H9 (cell line): ENCODE measurements at regions not wholly inside any gene's neighbourhood (a gene's known extent, or its start where the extent isn't known, plus 50 kb on each side); places are given as distances from the start of the nearest gene placed in this dataset.

Experiments used
- DNase-seq: peaks from one replicate; pipeline ENCODE4 v3.0.0-alpha.2; 2017
- H2AFZ ChIP-seq: one replicate; pipeline ENCODE4 v1.6.1; 2013; ENCODE audit warnings: mild to moderate bottlenecking, low read length, control low read depth, moderate library complexity
- H2AK5ac ChIP-seq: 2 replicates; pipeline ENCODE4 v1.6.1; 2013; ENCODE audit warnings: low read length, control low read depth, mixed read lengths; ENCODE audit not compliant: insufficient read length
- H2BK120ac ChIP-seq: one replicate; pipeline ENCODE4 v1.6.1; 2013; ENCODE audit warnings: low read depth, mild to moderate bottlenecking, low read length, control low read depth, inconsistent platforms; ENCODE audit not compliant: poor library complexity, severe bottlenecking
- H2BK12ac ChIP-seq: 2 replicates; pipeline ENCODE4 v1.6.1; 2013; ENCODE audit warnings: low read length, control low read depth, mixed read lengths, low read depth; ENCODE audit not compliant: insufficient read length
- H2BK15ac ChIP-seq: 2 replicates; pipeline ENCODE4 v1.6.1; 2013; ENCODE audit warnings: low read depth, low read length, control low read depth
- H2BK20ac ChIP-seq: one replicate; pipeline ENCODE4 v1.6.1; 2013; ENCODE audit warnings: low read depth, mild to moderate bottlenecking, low read length, control low read depth, inconsistent platforms; ENCODE audit not compliant: poor library complexity, severe bottlenecking
- H2BK5ac ChIP-seq: 2 replicates; pipeline ENCODE4 v1.6.1; 2013; ENCODE audit warnings: low read length, control low read depth, mixed read lengths; ENCODE audit not compliant: insufficient read length
- H3K14ac ChIP-seq: 2 replicates; pipeline ENCODE4 v1.6.1; 2013; ENCODE audit warnings: low read length, control low read depth; ENCODE audit not compliant: insufficient read depth
- H3K18ac ChIP-seq: 2 replicates; pipeline ENCODE4 v1.6.1; 2013; ENCODE audit warnings: low read depth, mild to moderate bottlenecking, mixed read lengths, low read length, control low read depth; ENCODE audit not compliant: insufficient read length
- H3K23ac ChIP-seq: 2 replicates; pipeline ENCODE4 v1.6.1; 2013; ENCODE audit warnings: low read length, control low read depth, mixed read lengths, low read depth; ENCODE audit not compliant: insufficient read length
- H3K23me2 ChIP-seq: 2 replicates; pipeline ENCODE4 v1.6.1; 2013; ENCODE audit warnings: low read depth, mild to moderate bottlenecking, mixed read lengths, low read length, control low read depth; ENCODE audit not compliant: insufficient read length, poor library complexity, severe bottlenecking
- H3K27ac ChIP-seq: 2 replicates; pipeline ENCODE4 v1.5.1; 2013; ENCODE audit warnings: low read length, control low read depth, mixed read lengths, low read depth; ENCODE audit not compliant: insufficient read length
- H3K27me3 ChIP-seq: 2 replicates; pipeline ENCODE4 v1.6.1; 2013; ENCODE audit warnings: low read length, control low read depth, inconsistent platforms; ENCODE audit not compliant: insufficient read depth
- H3K4ac ChIP-seq: 2 replicates; pipeline ENCODE4 v1.6.1; 2013; ENCODE audit warnings: low read depth, mild to moderate bottlenecking, control low read depth, inconsistent platforms, low read length, moderate library complexity
- H3K4me1 ChIP-seq: 2 replicates; pipeline ENCODE4 v1.6.1; 2013; ENCODE audit warnings: low read length, control low read depth, inconsistent platforms; ENCODE audit not compliant: insufficient read depth
- H3K4me2 ChIP-seq: 2 replicates; pipeline ENCODE4 v1.6.1; 2013; ENCODE audit warnings: low read length, control low read depth, mixed read lengths; ENCODE audit not compliant: insufficient read length, insufficient read depth
- H3K56ac ChIP-seq: 2 replicates; pipeline ENCODE4 v1.6.1; 2013; ENCODE audit warnings: low read depth, mild to moderate bottlenecking, mixed read lengths, low read length, control low read depth; ENCODE audit not compliant: insufficient read length
- H3K79me1 ChIP-seq: 2 replicates; pipeline ENCODE4 v1.6.1; 2013; ENCODE audit warnings: low read depth, mild to moderate bottlenecking, moderate library complexity, low read length, control low read depth, inconsistent platforms; ENCODE audit not compliant: insufficient read depth, poor library complexity, severe bottlenecking
- H3K79me2 ChIP-seq: 2 replicates; pipeline ENCODE4 v1.6.1; 2013; ENCODE audit warnings: low read length, control low read depth, inconsistent platforms; ENCODE audit not compliant: insufficient read depth
- H3K9ac ChIP-seq: 2 replicates; pipeline ENCODE4 v1.6.1; 2013; ENCODE audit warnings: low read length, control low read depth, mixed read lengths; ENCODE audit not compliant: insufficient read length; ENCODE audit errors: extremely low read depth
- H3K9me3 ChIP-seq: one replicate; pipeline ENCODE4 v1.6.1; 2013; ENCODE audit warnings: low read depth, low read length, inconsistent platforms; ENCODE audit not compliant: control insufficient read depth
- H3T11ph ChIP-seq: one replicate; pipeline ENCODE4 v1.6.1; 2013; ENCODE audit warnings: mild to moderate bottlenecking, low read length, control low read depth, inconsistent platforms
- H4K20me1 ChIP-seq: one replicate; pipeline ENCODE4 v1.6.1; 2013; ENCODE audit not compliant: control insufficient read depth, insufficient read length, insufficient read depth
- H4K5ac ChIP-seq: 2 replicates; pipeline ENCODE4 v1.6.1; 2013; ENCODE audit warnings: low read depth, mild to moderate bottlenecking, mixed read lengths, low read length, control low read depth; ENCODE audit not compliant: insufficient read length
- H4K8ac ChIP-seq: replicated peaks from 2 replicates; pipeline ENCODE4 v1.6.1; 2013; ENCODE audit warnings: low read length, control low read depth, mixed read lengths, low read depth; ENCODE audit not compliant: insufficient read length
- H4K91ac ChIP-seq: 2 replicates; pipeline ENCODE4 v1.6.1; 2013; ENCODE audit warnings: low read depth, mild to moderate bottlenecking, moderate library complexity, mixed read lengths, low read length, control low read depth; ENCODE audit not compliant: insufficient read length
- H3K27ac Mint-ChIP-seq, 3 experiments: 2 replicates in 2 of 3; 3 replicates in 1 of 3; pipeline ENCODE4 v1.8.0; 2020 to 2021; ENCODE audit warnings: mixed read lengths in 3 of 3, mild to moderate bottlenecking in 1 of 3, moderate library complexity in 1 of 3
- H3K27me3 Mint-ChIP-seq: 2 replicates; pipeline ENCODE4 v1.8.0; 2021; ENCODE audit warnings: low read depth, mild to moderate bottlenecking, moderate library complexity, mixed read lengths
- H3K36me3 Mint-ChIP-seq, 3 experiments: 2 replicates in 2 of 3; 3 replicates in 1 of 3; pipeline ENCODE4 v1.8.0; 2020 to 2021; ENCODE audit warnings: low read depth in 3 of 3, mixed read lengths in 3 of 3; ENCODE audit not compliant: insufficient read depth in 1 of 3
- H3K4me1 Mint-ChIP-seq, 2 experiments: 2 replicates each; pipeline ENCODE4 v1.8.0; 2020; ENCODE audit warnings: mixed read lengths in 2 of 2
- H3K4me3 Mint-ChIP-seq, 2 experiments: 2 replicates in 1 of 2; 3 replicates in 1 of 2; pipeline ENCODE4 v1.8.0; 2020 to 2021; ENCODE audit warnings: mild to moderate bottlenecking in 2 of 2, mixed read lengths in 2 of 2, moderate library complexity in 1 of 2
- H3K9me3 Mint-ChIP-seq, 2 experiments: 2 replicates in 1 of 2; 3 replicates in 1 of 2; pipeline ENCODE4 v1.8.0; 2020; ENCODE audit warnings: mild to moderate bottlenecking in 2 of 2, mixed read lengths in 2 of 2, moderate library complexity in 1 of 2
- WGBS: extraction: QIAGEN DNeasy Blood & Tissue Kit; methylation state at CpG from one replicate; pipeline ENCODE4 v1.1.7; 2013; ENCODE audit warnings: missing lambda C conversion rate, low lambda C conversion rate, mixed read lengths; ENCODE audit not compliant: insufficient read length; ENCODE audit errors: extremely low coverage; 5-methylcytosine and 5-hydroxymethylcytosine counted together
- TF ChIP-seq, protein P1 (sequence below): fragments of 200-600 bp; sonication (generic); conservative IDR thresholded peaks from 3 replicates; pipeline ENCODE4 v1.8.0; 2021; ENCODE audit warnings: antibody characterized with exemption, mild to moderate bottlenecking

GRCh38 chr14:61218767-61219166, 62.4 kb downstream of the TMEM30B start:
- H2BK5ac ChIP-seq = no peak overlapping the region
- H3K23ac ChIP-seq = no peak overlapping the region
- no peak overlapping the region for H3K4ac ChIP-seq
- no peak overlapping the region for H3K18ac ChIP-seq
- H4K20me1 ChIP-seq = no peaks in the 10 kb centered on the region
- H3K23me2 ChIP-seq = no peaks in the 10 kb centered on the region
- H3K56ac ChIP-seq = no peak overlapping the region
- H2AFZ ChIP-seq = no peak overlapping the region
- Mint-ChIP-seq H3K36me3 (no peaks in the 10 kb centered on the region), H3K4me3 (no peak overlapping the region), H3K9me3 (no peaks in the 10 kb centered on the region), H3K4me1 (peaks cover 24 to 25% of the 10 kb centered on the region in 2 experiments), H3K27ac (no peak overlapping the region), H3K27me3 (no peaks in the 10 kb centered on the region)
- no peak overlapping the region for H4K8ac ChIP-seq
- H3K4me1 ChIP-seq = no peaks in the 10 kb centered on the region; the same call in 1 of the 2 replicates
- H3K27ac ChIP-seq = no peak overlapping the region
- no peak overlapping the region for H2BK12ac ChIP-seq
- no peak overlapping the region for H4K91ac ChIP-seq
- DNase-seq = no peak
- H2AK5ac ChIP-seq = no peak overlapping the region
- H3K27me3 ChIP-seq = no peaks in the 10 kb centered on the region
- H3T11ph ChIP-seq = no peak overlapping the region
- H3K9me3 ChIP-seq = no peaks in the 10 kb centered on the region
- TF ChIP-seq, protein P1, sequence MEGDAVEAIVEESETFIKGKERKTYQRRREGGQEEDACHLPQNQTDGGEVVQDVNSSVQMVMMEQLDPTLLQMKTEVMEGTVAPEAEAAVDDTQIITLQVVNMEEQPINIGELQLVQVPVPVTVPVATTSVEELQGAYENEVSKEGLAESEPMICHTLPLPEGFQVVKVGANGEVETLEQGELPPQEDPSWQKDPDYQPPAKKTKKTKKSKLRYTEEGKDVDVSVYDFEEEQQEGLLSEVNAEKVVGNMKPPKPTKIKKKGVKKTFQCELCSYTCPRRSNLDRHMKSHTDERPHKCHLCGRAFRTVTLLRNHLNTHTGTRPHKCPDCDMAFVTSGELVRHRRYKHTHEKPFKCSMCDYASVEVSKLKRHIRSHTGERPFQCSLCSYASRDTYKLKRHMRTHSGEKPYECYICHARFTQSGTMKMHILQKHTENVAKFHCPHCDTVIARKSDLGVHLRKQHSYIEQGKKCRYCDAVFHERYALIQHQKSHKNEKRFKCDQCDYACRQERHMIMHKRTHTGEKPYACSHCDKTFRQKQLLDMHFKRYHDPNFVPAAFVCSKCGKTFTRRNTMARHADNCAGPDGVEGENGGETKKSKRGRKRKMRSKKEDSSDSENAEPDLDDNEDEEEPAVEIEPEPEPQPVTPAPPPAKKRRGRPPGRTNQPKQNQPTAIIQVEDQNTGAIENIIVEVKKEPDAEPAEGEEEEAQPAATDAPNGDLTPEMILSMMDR = no peak
- H2BK15ac ChIP-seq = no peak overlapping the region
- no peak overlapping the region for H4K5ac ChIP-seq
- H3K9ac ChIP-seq = no peak overlapping the region
- no peaks in the 10 kb centered on the region for H3K79me2 ChIP-seq
- H2BK120ac ChIP-seq = no peak overlapping the region
- H3K14ac ChIP-seq = no peak overlapping the region
- H3K79me1 ChIP-seq = no peaks in the 10 kb centered on the region
- no peak overlapping the region for H3K4me2 ChIP-seq
- no peak overlapping the region for H2BK20ac ChIP-seq
- WGBS = no CpG with 5 or more reads among the region's 6 CpGs
